NCI-H524 treated with DMSO at 0.1 percent for 48 hours (cell line): ENCODE measurements at regions not wholly inside any gene's neighbourhood (a gene's known extent, or its start where the extent isn't known, plus 50 kb on each side); places are given as distances from the start of the nearest gene placed in this dataset.
"Not testable (repeated sequence)": the region's sequence is repeated elsewhere in the genome, so short reads cannot be mapped to it uniquely, and the experiment has no call there.

ENCODE experiments used
- DNase-seq: peaks from one replicate; lab custom pipeline; 2025; lab: John Stamatoyannopoulos, UW

- no peak for DNase-seq
Measured at GRCh38 chr13:59304596-59304995, 859.1 kb downstream of the DIAPH3 start.

- DNase-seq = no peak
Measured at GRCh38 chr13:59305896-59306295, 857.8 kb downstream of the DIAPH3 start.

- DNase-seq = no peak
Measured at GRCh38 chr13:59312776-59313175, 851.0 kb downstream of the DIAPH3 start.

GRCh38 chr13:59318320-59318930 is 845.3 kb downstream of the DIAPH3 start:
- DNase-seq = no peak

GRCh38 chr13:59319276-59319675 is 844.5 kb downstream of the DIAPH3 start:
- DNase-seq = no peak

GRCh38 chr13:59320021-59320420 is 843.7 kb downstream of the DIAPH3 start:
- no peak for DNase-seq

GRCh38 chr13:59324401-59324800 is 839.3 kb downstream of the DIAPH3 start:
- not testable (repeated sequence) for DNase-seq

- no peak for DNase-seq
Measured at GRCh38 chr13:59326717-59327116, 837.0 kb downstream of the DIAPH3 start.

GRCh38 chr13:59330764-59331163 is 833.0 kb downstream of the DIAPH3 start:
- no peak for DNase-seq

GRCh38 chr13:59332966-59333365 is 830.8 kb downstream of the DIAPH3 start:
- DNase-seq = no peak

- no peak for DNase-seq
Measured at GRCh38 chr13:59337070-59337469, 826.7 kb downstream of the DIAPH3 start.

- no peak for DNase-seq
Measured at GRCh38 chr13:59340151-59340550, 823.6 kb downstream of the DIAPH3 start.

GRCh38 chr13:59340581-59340980 is 823.1 kb downstream of the DIAPH3 start:
- DNase-seq = no peak

GRCh38 chr13:59342400-59342799 is 821.3 kb downstream of the DIAPH3 start:
- DNase-seq = no peak

GRCh38 chr13:59343132-59343531 is 820.6 kb downstream of the DIAPH3 start:
- DNase-seq = no peak

GRCh38 chr13:59343993-59344822 is 819.5 kb downstream of the DIAPH3 start:
- peak; percentile 12 for DNase-seq

- no peak for DNase-seq
Measured at GRCh38 chr13:59345311-59345710, 818.4 kb downstream of the DIAPH3 start.

- no peak for DNase-seq
Measured at GRCh38 chr13:59346999-59347723, 816.6 kb downstream of the DIAPH3 start.

- DNase-seq = no peak
Measured at GRCh38 chr13:59348617-59349016, 815.1 kb downstream of the DIAPH3 start.

- no peak for DNase-seq
Measured at GRCh38 chr13:59352600-59352999, 811.1 kb downstream of the DIAPH3 start.

- DNase-seq = no peak
Measured at GRCh38 chr13:59354665-59355369, 808.9 kb downstream of the DIAPH3 start.

GRCh38 chr13:59356607-59357006 is 807.1 kb downstream of the DIAPH3 start:
- peak; percentile 26 for DNase-seq
